ENCODE measurements at regions not wholly inside any gene's neighbourhood (a gene's known extent, or its start where the extent isn't known, plus 50 kb on each side); places are given as distances from the start of the nearest gene placed in this dataset.

DNA sequence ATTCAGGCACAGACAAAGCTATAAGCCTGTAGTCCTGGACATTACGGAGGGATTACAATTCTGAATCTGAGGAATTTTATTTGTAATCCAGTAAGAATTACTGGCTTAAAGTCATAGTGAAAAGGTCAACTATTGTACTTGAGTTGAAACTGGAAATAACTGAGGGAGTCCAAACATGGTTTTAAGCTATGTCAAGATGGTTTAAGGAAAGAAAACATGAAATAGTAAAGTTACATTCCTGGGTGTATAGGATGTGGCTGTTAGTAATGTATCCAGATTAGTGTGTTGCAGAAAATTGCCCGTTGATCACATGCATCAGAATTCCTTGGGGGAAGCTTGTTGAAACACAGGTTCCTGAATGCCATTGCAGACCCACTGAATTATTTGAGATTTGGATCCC lies 124.8 kb upstream of the GORAB start:
- TF ChIP-seq, protein P1, sequence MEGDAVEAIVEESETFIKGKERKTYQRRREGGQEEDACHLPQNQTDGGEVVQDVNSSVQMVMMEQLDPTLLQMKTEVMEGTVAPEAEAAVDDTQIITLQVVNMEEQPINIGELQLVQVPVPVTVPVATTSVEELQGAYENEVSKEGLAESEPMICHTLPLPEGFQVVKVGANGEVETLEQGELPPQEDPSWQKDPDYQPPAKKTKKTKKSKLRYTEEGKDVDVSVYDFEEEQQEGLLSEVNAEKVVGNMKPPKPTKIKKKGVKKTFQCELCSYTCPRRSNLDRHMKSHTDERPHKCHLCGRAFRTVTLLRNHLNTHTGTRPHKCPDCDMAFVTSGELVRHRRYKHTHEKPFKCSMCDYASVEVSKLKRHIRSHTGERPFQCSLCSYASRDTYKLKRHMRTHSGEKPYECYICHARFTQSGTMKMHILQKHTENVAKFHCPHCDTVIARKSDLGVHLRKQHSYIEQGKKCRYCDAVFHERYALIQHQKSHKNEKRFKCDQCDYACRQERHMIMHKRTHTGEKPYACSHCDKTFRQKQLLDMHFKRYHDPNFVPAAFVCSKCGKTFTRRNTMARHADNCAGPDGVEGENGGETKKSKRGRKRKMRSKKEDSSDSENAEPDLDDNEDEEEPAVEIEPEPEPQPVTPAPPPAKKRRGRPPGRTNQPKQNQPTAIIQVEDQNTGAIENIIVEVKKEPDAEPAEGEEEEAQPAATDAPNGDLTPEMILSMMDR (optimal IDR thresholded peaks at IDR 0.05 in 1 of 3, IDR thresholded peaks at IDR 0.05 in 1 of 3, conservative IDR thresholded peaks at IDR 0.05 in 1 of 3; ENCODE audit: extremely low read depth in 1 of 3, insufficient read depth in 2 of 3, low read length in 3 of 3), result no peak
- TF ChIP-seq EZH2 (IDR thresholded peaks at IDR 0.05; ENCODE audit: low read length), result no peak

All from keratinocyte (primary cell).